Umbilical cord (tissue), 1 donor: ENCODE measurements at regions not wholly inside any gene's neighbourhood (a gene's known extent, or its start where the extent isn't known, plus 50 kb on each side); places are given as distances from the start of the nearest gene placed in this dataset.
A peak's percentile ranks its signal among the peaks of the same experiment; 100 is the strongest.

Source experiments
- DNase-seq: peaks from one replicate; pipeline ENCODE4 v3.0.0-alpha.2; 2015; ENCODE audit warnings: low spot score

- DNase-seq, result no peak
Measured at GRCh38 chr21:27721675-27722074, 754.8 kb upstream of the ADAMTS5 start.

- DNase-seq, result no peak
Measured at GRCh38 chr21:27719226-27719625, 752.3 kb upstream of the ADAMTS5 start.

GRCh38 chr21:27715131-27715530, 748.2 kb upstream of the ADAMTS5 start:
- DNase-seq, result no peak

GRCh38 chr21:27713154-27714109, 746.5 kb upstream of the ADAMTS5 start:
- DNase-seq, result no peak

- no peak for DNase-seq
Measured at GRCh38 chr21:27704567-27705166, 737.8 kb upstream of the ADAMTS5 start.

GRCh38 chr21:27703791-27704190, 736.9 kb upstream of the ADAMTS5 start:
- DNase-seq, result no peak

- peak; percentile 88 for DNase-seq
Measured at GRCh38 chr21:27700974-27701614, 734.2 kb upstream of the ADAMTS5 start.

GRCh38 chr21:27695246-27695645, 728.4 kb upstream of the ADAMTS5 start:
- no peak for DNase-seq

GRCh38 chr21:27694667-27695066, 727.8 kb upstream of the ADAMTS5 start:
- no peak for DNase-seq

- DNase-seq, result peak; percentile 37
Measured at GRCh38 chr21:27693376-27693775, 726.5 kb upstream of the ADAMTS5 start.

GRCh38 chr21:27691516-27691915, 724.6 kb upstream of the ADAMTS5 start:
- DNase-seq, result no peak

GRCh38 chr21:27691006-27691405, 724.1 kb upstream of the ADAMTS5 start:
- no peak for DNase-seq

GRCh38 chr21:27690426-27690825, 723.5 kb upstream of the ADAMTS5 start:
- no peak for DNase-seq

GRCh38 chr21:27688773-27689172, 721.9 kb upstream of the ADAMTS5 start:
- DNase-seq, result no peak

- DNase-seq, result no peak
Measured at GRCh38 chr21:27683292-27683691, 716.4 kb upstream of the ADAMTS5 start.

GRCh38 chr21:27681841-27682240, 715.0 kb upstream of the ADAMTS5 start:
- no peak for DNase-seq

- no peak for DNase-seq
Measured at GRCh38 chr21:27681038-27681437, 714.1 kb upstream of the ADAMTS5 start.

GRCh38 chr21:27680181-27680580, 713.3 kb upstream of the ADAMTS5 start:
- no peak for DNase-seq

GRCh38 chr21:27678511-27678910, 711.6 kb upstream of the ADAMTS5 start:
- no peak for DNase-seq

- DNase-seq, result no peak
Measured at GRCh38 chr21:27677546-27677945, 710.7 kb upstream of the ADAMTS5 start.

- no peak for DNase-seq
Measured at GRCh38 chr21:27675306-27675705, 708.4 kb upstream of the ADAMTS5 start.

- DNase-seq, result peak; percentile 82
Measured at GRCh38 chr21:27674041-27674615, 707.2 kb upstream of the ADAMTS5 start.
